ENCODE measurements at regions not wholly inside any gene's neighbourhood (a gene's known extent, or its start where the extent isn't known, plus 50 kb on each side); places are given as distances from the start of the nearest gene placed in this dataset.

DNA sequence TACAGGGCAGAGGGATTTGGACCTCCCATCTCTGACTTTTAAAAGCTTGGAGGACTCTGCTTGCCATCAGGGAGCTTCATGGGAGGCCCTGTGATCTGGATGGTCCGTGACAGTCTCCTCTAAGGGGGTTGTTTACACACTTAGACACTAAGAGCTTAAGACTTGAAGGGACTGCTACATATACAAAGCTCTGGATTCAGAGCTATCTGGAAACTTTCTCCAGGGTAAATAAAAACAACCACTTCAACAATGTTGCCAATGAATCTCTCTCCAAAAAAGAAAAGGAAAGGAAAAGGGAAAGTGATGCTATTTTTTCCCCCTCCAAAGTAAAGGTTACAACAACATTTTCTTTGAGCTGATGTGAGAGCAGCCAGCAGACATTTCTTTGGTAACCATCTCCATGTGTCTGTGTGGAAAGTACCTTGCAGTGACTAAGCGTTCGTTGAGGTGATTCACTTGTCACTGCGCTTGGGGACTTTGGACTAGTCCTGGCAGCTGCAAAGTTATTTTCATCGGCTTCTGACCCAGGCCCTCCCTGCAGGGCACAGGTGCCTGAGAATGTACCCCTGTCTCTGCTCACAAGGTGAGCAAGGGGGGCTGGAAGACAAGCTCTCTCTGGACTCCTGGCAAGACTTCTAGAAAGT is 262.1 kb upstream of the KLF4 start (continued):
- no peak for TF ChIP-seq ZNF462 (CRISPR knock-in tag; IDR thresholded peaks at IDR 0.05)
- no peak for TF ChIP-seq ZNF331 (CRISPR knock-in tag; IDR thresholded peaks at IDR 0.05; ENCODE audit: low read depth)
- no peak for TF ChIP-seq POLR2AphosphoS5 (IDR thresholded peaks at IDR 0.05; ENCODE audit: low read depth)
- TF ChIP-seq ZNF114 (CRISPR knock-in tag; IDR thresholded peaks at IDR 0.05) = no peak

DNA sequence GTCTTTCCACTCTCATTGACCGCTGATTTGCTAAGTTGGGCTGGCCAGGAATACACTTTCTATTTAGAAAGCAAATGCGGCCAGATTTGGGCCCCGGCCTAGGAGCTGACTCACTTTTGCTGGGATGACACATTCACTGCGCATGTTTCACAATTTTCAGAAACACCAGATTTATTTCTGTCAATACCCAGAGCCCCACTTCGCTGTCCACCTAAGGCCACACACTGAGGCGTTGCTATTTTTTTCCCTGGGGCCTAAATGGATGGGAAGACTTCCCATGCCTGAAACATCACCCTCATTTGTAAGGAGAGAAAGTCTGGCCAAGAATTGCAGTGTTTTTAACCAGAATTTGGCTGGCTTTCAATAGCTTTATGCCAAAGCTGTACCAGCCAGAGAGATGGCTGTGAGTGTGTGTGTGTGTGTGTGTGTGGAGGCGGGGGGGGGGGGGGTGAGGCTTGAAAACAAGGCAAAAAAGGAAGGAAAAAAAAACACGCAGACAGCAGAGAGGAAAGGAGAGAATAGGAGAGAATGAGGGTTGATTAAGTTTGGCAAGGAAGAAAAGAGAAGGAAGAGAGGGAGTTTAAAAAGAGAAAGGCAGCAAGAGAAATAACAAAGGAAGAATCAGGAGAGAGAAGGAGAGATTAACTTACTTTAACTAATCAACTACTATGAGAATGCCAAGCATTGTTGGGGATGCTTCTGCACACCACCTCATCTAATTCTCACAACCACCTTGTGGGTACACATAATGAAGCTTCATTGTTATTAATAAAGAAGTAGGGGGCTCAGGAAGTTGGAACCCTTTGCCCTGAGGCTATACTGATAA is 261.4 kb upstream of the KLF4 start:
- Mint-ChIP-seq H3K36me3 (ENCODE audit: low read depth) (no peaks in the 10 kb centered on the region), H3K4me3 (no peak overlapping the region), H3K9me3 (no peaks in the 10 kb centered on the region), H3K27ac (peak overlapping the region; percentile 2; the same call in 1 of the 2 replicates), H3K27me3 (ENCODE audit: insufficient read depth, low read depth, poor library complexity) (peaks cover 6% of the 10 kb centered on the region), H3K4me1 (peaks cover 20% of the 10 kb centered on the region)
- no peak for ATAC-seq
- Histone ChIP-seq H3K4me1 (ENCODE audit: insufficient read depth) (peaks cover 30% of the 10 kb centered on the region), H3F3A (replicated peaks; ENCODE audit: low read depth) (no peaks in the 10 kb centered on the region; the same call in 1 of the 2 replicates), H4K20me1 (replicated peaks; ENCODE audit: insufficient read depth) (no peaks in the 10 kb centered on the region), H3K4me2 (peak overlapping the region; percentile 41; the same call in 1 of the 2 replicates), H3K9me2 (ENCODE audit: insufficient read depth) (peaks cover 12% of the 10 kb centered on the region), H3K79me2 (replicated peaks; ENCODE audit: insufficient read depth) (no peaks in the 10 kb centered on the region), H2AFZ (peak overlapping the region; percentile 86), H3K36me3 (ENCODE audit: insufficient read depth) (no peaks in the 10 kb centered on the region), H3K27ac (ENCODE audit: low read depth) (peak overlapping the region; percentile 88), H3K27me3 (ENCODE audit: insufficient read depth) (no peaks in the 10 kb centered on the region), H3K4me3 (no peak overlapping the region)
- DNase-seq (ENCODE audit: low spot score) = no peak
- TF ChIP-seq ZNF114 (CRISPR knock-in tag; IDR thresholded peaks at IDR 0.05) (no peak), CTCF (conservative IDR thresholded peaks at IDR 0.05; ENCODE audit: low read depth in 2 of 2) (no peak), CREB1 (CRISPR knock-in tag; IDR thresholded peaks at IDR 0.05; ENCODE audit: low read depth) (no peak), POLR2AphosphoS5 (IDR thresholded peaks at IDR 0.05; ENCODE audit: low read depth) (no peak), EZH2 (IDR thresholded peaks at IDR 0.05; ENCODE audit: low read depth, unreplicated experiment) (no peak), NANOG (IDR thresholded peaks at IDR 0.05; ENCODE audit: borderline replicate concordance) (no peak), EZH2phosphoT487 (IDR thresholded peaks at IDR 0.05; ENCODE audit: unreplicated experiment) (no peak), REST (IDR thresholded peaks at IDR 0.05; ENCODE audit: unreplicated experiment) (no peak), JUNB (IDR thresholded peaks at IDR 0.05; ENCODE audit: unreplicated experiment) (no peak)

Data from GM23338 (cell line).